GM12878 (cell line): ENCODE measurements at regions not wholly inside any gene's neighbourhood (a gene's known extent, or its start where the extent isn't known, plus 50 kb on each side); places are given as distances from the start of the nearest gene placed in this dataset.

Source experiments
- ATAC-seq: fragments of 200-7000 bp; cut with Tn5 transposase; 3 replicates; pipeline ENCODE4 v1.9.1; 2020; ENCODE audit warnings: mild to moderate bottlenecking, moderate library complexity
- BruUV-seq: library from RNA; stranded (reverse); fragments of 400-500 nt; replicated peaks from 2 replicates; lab custom pipeline; 2021; lab: Mats Ljungman, UMichigan
- CTCF ChIA-PET: fragments of 300-600 bp; sonication (Branson Sonifier 250); formaldehyde crosslinking; extraction: SDS; loops from one replicate; lab custom pipeline; 2021; ENCODE audit warnings: inconsistent platforms; lab: Yijun Ruan, JAX
- POLR2A ChIA-PET: fragments of 350-600 bp; formaldehyde crosslinking; extraction: SDS; loops from one replicate; lab custom pipeline; 2021; ENCODE audit warnings: inconsistent platforms; lab: Charles Lee
- RAD21 ChIA-PET: fragments of 300-600 bp; sonication (Branson Sonifier 250); formaldehyde crosslinking; loops from one replicate; lab custom pipeline; 2023; ENCODE audit warnings: antibody characterized with exemption; ENCODE audit not compliant: unreplicated experiment; lab: Charles Lee
- SMC1A ChIA-PET: fragments of 300-600 bp; sonication (Branson Sonifier 250); formaldehyde crosslinking; loops from one replicate; lab custom pipeline; 2023; ENCODE audit not compliant: unreplicated experiment, uncharacterized antibody; lab: Charles Lee
- DNase-seq: peaks from one replicate; pipeline ENCODE4 v3.0.0-alpha.2; 2011; ENCODE audit warnings: low read depth, low spot score
- FAIRE-seq: peaks from 3 replicates; lab custom pipeline; 2011; peaks lifted over from hg19 to GRCh38; lab: Jason Lieb, UNC
- H2AFZ ChIP-seq: 2 replicates; pipeline ENCODE4 v1.6.0; 2011; ENCODE audit warnings: low read depth, low read length, control low read depth; ENCODE audit not compliant: control insufficient read depth
- H3K27ac ChIP-seq: 2 replicates; pipeline ENCODE4 v1.5.1; 2011; ENCODE audit warnings: control low read depth; ENCODE audit not compliant: control insufficient read depth, insufficient read depth
- H3K27me3 ChIP-seq, 2 experiments: replicated peaks in 1 of 2; 2 replicates each; pipeline versions ENCODE4 v1.6.0 to v1.6.1; 2011; ENCODE audit warnings: low read length in 1 of 2; ENCODE audit not compliant: control insufficient read depth in 2 of 2, insufficient read depth in 2 of 2
- H3K36me3 ChIP-seq, 2 experiments: 2 replicates each; pipeline ENCODE4 v1.5.1; 2011; ENCODE audit warnings: low read length in 1 of 2; ENCODE audit not compliant: control insufficient read depth in 2 of 2, insufficient read depth in 2 of 2
- H3K4me1 ChIP-seq: 2 replicates; pipeline ENCODE4 v1.6.1; 2011; ENCODE audit warnings: mild to moderate bottlenecking, low read length, moderate library complexity, mixed read lengths; ENCODE audit not compliant: control insufficient read depth, insufficient read depth
- H3K4me2 ChIP-seq: 2 replicates; pipeline ENCODE4 v1.6.0; 2011; ENCODE audit warnings: control low read depth; ENCODE audit not compliant: control insufficient read depth, insufficient read depth
- H3K4me3 ChIP-seq: fragments of 200-600 bp; sonication (generic); 2 replicates; pipeline ENCODE4 v1.5.1; 2016
- H3K79me2 ChIP-seq: 2 replicates; pipeline ENCODE4 v1.6.0; 2011; ENCODE audit warnings: low read length; ENCODE audit not compliant: control insufficient read depth, insufficient read depth
- H3K9ac ChIP-seq: 2 replicates; pipeline ENCODE4 v1.8.0; 2011; ENCODE audit warnings: low read length, control low read depth, mixed read lengths; ENCODE audit not compliant: control insufficient read depth, insufficient read depth
- H3K9me3 ChIP-seq: replicated peaks from 3 replicates; pipeline ENCODE4 v1.5.1; 2011; ENCODE audit warnings: mild to moderate bottlenecking, low read length; ENCODE audit not compliant: control insufficient read depth, insufficient read depth
- H4K20me1 ChIP-seq: 2 replicates; pipeline ENCODE4 v1.6.0; 2011; ENCODE audit not compliant: control insufficient read depth, insufficient read depth
- EGR1 ChIP-seq, 2 experiments: IDR thresholded peaks; 1 replicate in 1 of 2; 2 replicates in 1 of 2; pipeline ENCODE4 v1.6.1; 2011 to 2012; ENCODE audit warnings: low read depth in 2 of 2, low read length in 2 of 2, borderline replicate concordance in 1 of 2, mild to moderate bottlenecking in 1 of 2, moderate library complexity in 1 of 2
- ETV6 ChIP-seq, 2 experiments: fragments of 450-650 bp in 1 of 2; IDR thresholded peaks in 1 of 2; conservative IDR thresholded peaks in 1 of 2; 2 replicates each; pipeline ENCODE4 v1.6.1; 2014; ENCODE audit warnings: antibody characterized with exemption in 1 of 2, borderline replicate concordance in 1 of 2, low read depth in 1 of 2, mild to moderate bottlenecking in 1 of 2, moderate library complexity in 1 of 2
- JUND ChIP-seq: IDR thresholded peaks from 2 replicates; pipeline ENCODE4 v1.6.1; 2012; ENCODE audit warnings: low read depth, mild to moderate bottlenecking, low read length, improper control_type of control experiment, moderate library complexity
- LARP7 ChIP-seq: fragments of 450-650 bp; IDR thresholded peaks from 2 replicates; pipeline ENCODE4 v1.6.1; 2017; ENCODE audit warnings: mild to moderate bottlenecking
- RB1 ChIP-seq: fragments of 450-650 bp; formaldehyde crosslinking; IDR thresholded peaks from 2 replicates; pipeline ENCODE4 v1.6.1; 2017; ENCODE audit warnings: mild to moderate bottlenecking, borderline replicate concordance
- RUNX3 ChIP-seq: IDR thresholded peaks from 2 replicates; pipeline ENCODE4 v1.6.1; 2012; ENCODE audit warnings: low read length, inconsistent platforms
- WGBS: methylation state at CpG from one replicate; pipeline ENCODE4 v1.1.6; 2016; ENCODE audit warnings: low lambda C conversion rate; ENCODE audit not compliant: insufficient replicate concordance, insufficient coverage; ENCODE audit errors: missing lambda C conversion rate; 5-methylcytosine and 5-hydroxymethylcytosine counted together
- in situ Hi-C: fragments of 300-500 bp; cut with MboI; formaldehyde crosslinking; loops from 9 replicates; pipeline ENCODE4 v1.14.3; 2018; ENCODE audit warnings: mixed read lengths
- intact Hi-C: fragments of 100-400 bp; cut with micrococcal nuclease; formaldehyde crosslinking; loops from one replicate; pipeline ENCODE4 v1.14.2; 2022; ENCODE audit not compliant: unreplicated experiment
- TF ChIP-seq, protein P1 (sequence below): fragments of 150-350 bp; IDR thresholded peaks from 2 replicates; pipeline ENCODE4 v1.6.1; 2014; ENCODE audit warnings: mild to moderate bottlenecking, low read depth, low read length
- TF ChIP-seq, protein P2 (sequence below): IDR thresholded peaks from 2 replicates; pipeline ENCODE4 v1.6.1; 2012; ENCODE audit warnings: low read depth, low read length, improper control_type of control experiment
- TF ChIP-seq, protein P3 (sequence below): IDR thresholded peaks from 2 replicates; pipeline ENCODE4 v1.6.1; 2012; ENCODE audit warnings: low read length, inconsistent platforms

DNA sequence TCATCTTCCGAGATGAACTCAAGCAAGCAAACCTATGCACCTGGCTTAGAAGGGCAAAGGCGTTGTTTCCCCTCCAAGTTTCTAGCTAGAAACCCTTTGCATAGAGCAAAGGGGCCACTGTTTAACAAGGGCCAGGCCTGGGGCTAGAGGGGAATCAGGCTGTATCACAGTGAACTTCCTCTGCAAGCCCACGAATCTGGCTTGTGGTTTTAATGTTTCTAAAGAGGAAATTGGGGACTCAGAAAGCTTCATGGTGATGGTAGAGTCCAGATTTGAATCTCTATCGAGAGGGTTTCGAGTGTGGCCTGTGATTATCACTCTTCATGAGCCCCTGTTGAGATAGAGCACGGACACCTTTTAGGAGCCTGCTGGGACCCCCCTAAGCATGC lies 189.9 kb downstream of the VRK1 start:
- WGBS: 15% methylated on average over 6 of the region's 6 CpGs
- no peak overlapping the region for H3K4me3 ChIP-seq
- ChIA-PET RAD21 (no interaction called here), POLR2A (no interaction called here), CTCF (no interaction called here), SMC1A (no interaction called here)
- H3K4me2 ChIP-seq: no peak overlapping the region
- in situ Hi-C loops (no loop called here), intact Hi-C loops (no loop called here)
- FAIRE-seq (no peak), ATAC-seq (no peak), DNase-seq (no peak)
- no peak overlapping the region for H3K9ac ChIP-seq
- BruUV-seq: no TSS peak
- TF ChIP-seq, protein P1, sequence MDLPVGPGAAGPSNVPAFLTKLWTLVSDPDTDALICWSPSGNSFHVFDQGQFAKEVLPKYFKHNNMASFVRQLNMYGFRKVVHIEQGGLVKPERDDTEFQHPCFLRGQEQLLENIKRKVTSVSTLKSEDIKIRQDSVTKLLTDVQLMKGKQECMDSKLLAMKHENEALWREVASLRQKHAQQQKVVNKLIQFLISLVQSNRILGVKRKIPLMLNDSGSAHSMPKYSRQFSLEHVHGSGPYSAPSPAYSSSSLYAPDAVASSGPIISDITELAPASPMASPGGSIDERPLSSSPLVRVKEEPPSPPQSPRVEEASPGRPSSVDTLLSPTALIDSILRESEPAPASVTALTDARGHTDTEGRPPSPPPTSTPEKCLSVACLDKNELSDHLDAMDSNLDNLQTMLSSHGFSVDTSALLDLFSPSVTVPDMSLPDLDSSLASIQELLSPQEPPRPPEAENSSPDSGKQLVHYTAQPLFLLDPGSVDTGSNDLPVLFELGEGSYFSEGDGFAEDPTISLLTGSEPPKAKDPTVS: no peak
- TF ChIP-seq RB1 (no peak), EGR1 (IDR thresholded peaks at IDR 0.05; ENCODE audit: borderline replicate concordance in 1 of 2, low read depth in 2 of 2, low read length in 2 of 2) (no peak), RUNX3 (peak; percentile 35; the same call in 1 of the 2 replicates), JUND (no peak), ETV6 (conservative IDR thresholded peaks at IDR 0.05 in 1 of 2, IDR thresholded peaks at IDR 0.05 in 1 of 2; ENCODE audit: borderline replicate concordance in 1 of 2, low read depth in 1 of 2) (no peak), LARP7 (no peak)
- TF ChIP-seq, protein P2, sequence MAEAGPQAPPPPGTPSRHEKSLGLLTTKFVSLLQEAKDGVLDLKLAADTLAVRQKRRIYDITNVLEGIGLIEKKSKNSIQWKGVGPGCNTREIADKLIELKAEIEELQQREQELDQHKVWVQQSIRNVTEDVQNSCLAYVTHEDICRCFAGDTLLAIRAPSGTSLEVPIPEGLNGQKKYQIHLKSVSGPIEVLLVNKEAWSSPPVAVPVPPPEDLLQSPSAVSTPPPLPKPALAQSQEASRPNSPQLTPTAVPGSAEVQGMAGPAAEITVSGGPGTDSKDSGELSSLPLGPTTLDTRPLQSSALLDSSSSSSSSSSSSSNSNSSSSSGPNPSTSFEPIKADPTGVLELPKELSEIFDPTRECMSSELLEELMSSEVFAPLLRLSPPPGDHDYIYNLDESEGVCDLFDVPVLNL: no peak
- TF ChIP-seq, protein P3, sequence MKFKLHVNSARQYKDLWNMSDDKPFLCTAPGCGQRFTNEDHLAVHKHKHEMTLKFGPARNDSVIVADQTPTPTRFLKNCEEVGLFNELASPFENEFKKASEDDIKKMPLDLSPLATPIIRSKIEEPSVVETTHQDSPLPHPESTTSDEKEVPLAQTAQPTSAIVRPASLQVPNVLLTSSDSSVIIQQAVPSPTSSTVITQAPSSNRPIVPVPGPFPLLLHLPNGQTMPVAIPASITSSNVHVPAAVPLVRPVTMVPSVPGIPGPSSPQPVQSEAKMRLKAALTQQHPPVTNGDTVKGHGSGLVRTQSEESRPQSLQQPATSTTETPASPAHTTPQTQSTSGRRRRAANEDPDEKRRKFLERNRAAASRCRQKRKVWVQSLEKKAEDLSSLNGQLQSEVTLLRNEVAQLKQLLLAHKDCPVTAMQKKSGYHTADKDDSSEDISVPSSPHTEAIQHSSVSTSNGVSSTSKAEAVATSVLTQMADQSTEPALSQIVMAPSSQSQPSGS: no peak
- H4K20me1 ChIP-seq: no peaks in the 10 kb centered on the region
- H3K9me3 ChIP-seq: no peaks in the 10 kb centered on the region; the same call in 2 of the 3 replicates
- peaks cover 8% of the 10 kb centered on the region for H3K4me1 ChIP-seq
- H3K79me2 ChIP-seq: no peaks in the 10 kb centered on the region
- H3K27ac ChIP-seq: no peak overlapping the region
- no peak overlapping the region for H2AFZ ChIP-seq
- no peaks in the 10 kb centered on the region for H3K36me3 ChIP-seq
- H3K27me3 ChIP-seq: no peaks in the 10 kb centered on the region
